ENCODE measurements at regions not wholly inside any gene's neighbourhood (a gene's known extent, or its start where the extent isn't known, plus 50 kb on each side); places are given as distances from the start of the nearest gene placed in this dataset.

DNA sequence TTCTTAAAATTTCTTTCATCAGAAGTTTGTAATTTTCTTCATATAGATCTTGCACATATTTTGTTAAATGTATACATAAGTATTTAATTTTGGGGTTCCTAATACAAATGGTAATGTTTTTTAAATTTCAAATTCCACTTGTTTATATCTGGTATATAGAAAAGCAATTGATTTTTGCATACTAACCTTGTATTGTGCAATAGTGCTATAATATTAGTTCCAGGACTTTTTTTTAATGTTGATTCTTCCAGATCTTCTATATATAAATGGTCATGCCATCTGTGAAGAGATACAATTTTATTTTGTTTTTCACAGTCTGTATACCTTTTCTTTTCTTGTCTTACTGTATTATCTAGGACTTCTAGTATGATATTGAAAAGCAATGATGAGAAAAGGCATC, 665.0 kb downstream of the OTOL1 start:
- Histone ChIP-seq H3K36me3 (ENCODE audit: insufficient read depth, low read length) (no peaks in the 10 kb centered on the region), H3K9me3 (ENCODE audit: insufficient read depth, low read depth, low read length) (no peaks in the 10 kb centered on the region), H3K4me1 (ENCODE audit: insufficient read depth, low read length) (no peaks in the 10 kb centered on the region), H3K27ac (ENCODE audit: low read depth, low read length) (no peak overlapping the region), H3K9ac (ENCODE audit: low read depth, low read length) (no peak overlapping the region), H3K27me3 (ENCODE audit: insufficient read depth, low read length) (no peaks in the 10 kb centered on the region), H3K4me3 (ENCODE audit: low read length) (no peak overlapping the region)

DNA sequence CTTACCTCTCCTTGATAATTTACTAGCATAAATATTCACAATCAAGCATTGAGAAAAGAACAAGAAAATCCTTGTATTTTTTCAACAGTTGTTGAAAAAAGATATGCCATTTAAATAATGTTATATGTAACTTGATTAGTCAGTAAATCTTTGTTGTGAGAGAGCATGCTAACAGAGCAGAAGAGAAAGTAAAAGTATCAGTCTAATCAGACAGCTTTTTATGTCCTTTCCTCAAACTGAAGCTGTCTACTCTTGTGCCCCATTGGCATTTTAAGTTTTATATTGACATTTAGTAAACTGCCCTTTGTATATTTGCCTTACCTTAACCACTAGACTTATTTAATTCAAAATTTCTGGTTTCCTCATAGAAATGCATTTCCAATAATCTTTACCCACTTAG, 668.7 kb downstream of the OTOL1 start:
- no peaks in the 10 kb centered on the region for H3K9me3 ChIP-seq (ENCODE audit: insufficient read depth, low read depth, low read length)
- H3K4me1 ChIP-seq (ENCODE audit: insufficient read depth, low read length): no peaks in the 10 kb centered on the region
- H3K4me3 ChIP-seq (ENCODE audit: low read length): no peak overlapping the region
- no peak overlapping the region for H3K27ac ChIP-seq (ENCODE audit: low read depth, low read length)
- no peaks in the 10 kb centered on the region for H3K27me3 ChIP-seq (ENCODE audit: insufficient read depth, low read length)
- no peaks in the 10 kb centered on the region for H3K36me3 ChIP-seq (ENCODE audit: insufficient read depth, low read length)
- no peak overlapping the region for H3K9ac ChIP-seq (ENCODE audit: low read depth, low read length)

DNA sequence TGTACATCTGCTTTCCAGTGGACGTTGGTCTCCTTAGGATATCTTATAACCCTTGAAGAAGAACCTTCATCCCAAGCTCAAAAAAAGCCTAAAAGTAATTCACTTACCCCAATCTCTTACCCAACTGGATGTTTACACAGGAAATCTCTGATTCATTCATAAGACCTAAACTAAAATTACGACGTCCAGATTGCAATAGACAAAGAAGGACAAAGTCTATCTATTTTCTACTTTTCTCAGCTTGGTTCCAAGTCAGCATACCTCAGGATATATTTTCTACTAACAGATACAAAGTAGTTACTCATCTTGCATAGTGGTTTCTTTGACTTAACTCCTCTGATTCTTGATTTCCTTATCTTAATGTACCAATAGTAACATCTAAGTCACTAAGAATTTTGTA, 669.9 kb downstream of the OTOL1 start:
- Histone ChIP-seq H3K9ac (ENCODE audit: low read depth, low read length) (no peak overlapping the region), H3K27me3 (ENCODE audit: insufficient read depth, low read length) (no peaks in the 10 kb centered on the region), H3K27ac (ENCODE audit: low read depth, low read length) (no peak overlapping the region), H3K9me3 (ENCODE audit: insufficient read depth, low read depth, low read length) (no peaks in the 10 kb centered on the region), H3K36me3 (ENCODE audit: insufficient read depth, low read length) (no peaks in the 10 kb centered on the region), H3K4me3 (ENCODE audit: low read length) (no peak overlapping the region), H3K4me1 (ENCODE audit: insufficient read depth, low read length) (no peaks in the 10 kb centered on the region)
- WGBS: 93% methylated on average over 3 of the region's 3 CpGs

DNA sequence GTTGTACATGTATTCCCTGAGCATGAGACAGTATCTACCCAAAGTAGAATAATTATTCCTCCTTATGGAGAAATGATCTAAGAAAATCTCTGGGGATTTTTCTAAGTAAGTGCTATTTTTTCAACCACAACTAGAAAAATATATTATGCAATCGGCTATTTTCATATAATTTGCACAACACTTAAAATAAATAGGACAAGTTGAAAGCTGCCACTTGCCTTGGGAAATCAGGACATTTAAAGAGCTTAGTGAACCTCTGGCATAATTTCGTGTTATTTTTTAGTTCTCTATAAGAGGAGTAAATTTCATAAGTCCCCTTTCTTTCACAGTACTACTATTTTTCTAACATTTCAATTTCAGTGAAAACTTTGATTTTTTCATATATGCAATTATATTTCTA, 672.1 kb downstream of the OTOL1 start:
- Histone ChIP-seq H3K9ac (ENCODE audit: low read depth, low read length) (no peak overlapping the region), H3K27ac (ENCODE audit: low read depth, low read length) (no peak overlapping the region), H3K27me3 (ENCODE audit: insufficient read depth, low read length) (no peaks in the 10 kb centered on the region), H3K4me1 (ENCODE audit: insufficient read depth, low read length) (no peaks in the 10 kb centered on the region), H3K36me3 (ENCODE audit: insufficient read depth, low read length) (no peaks in the 10 kb centered on the region), H3K9me3 (ENCODE audit: insufficient read depth, low read depth, low read length) (peaks cover 4% of the 10 kb centered on the region; the same call in 1 of the 2 replicates), H3K4me3 (ENCODE audit: low read length) (no peak overlapping the region)
- WGBS: 100% methylated on average over 1 of the region's 2 CpGs

DNA sequence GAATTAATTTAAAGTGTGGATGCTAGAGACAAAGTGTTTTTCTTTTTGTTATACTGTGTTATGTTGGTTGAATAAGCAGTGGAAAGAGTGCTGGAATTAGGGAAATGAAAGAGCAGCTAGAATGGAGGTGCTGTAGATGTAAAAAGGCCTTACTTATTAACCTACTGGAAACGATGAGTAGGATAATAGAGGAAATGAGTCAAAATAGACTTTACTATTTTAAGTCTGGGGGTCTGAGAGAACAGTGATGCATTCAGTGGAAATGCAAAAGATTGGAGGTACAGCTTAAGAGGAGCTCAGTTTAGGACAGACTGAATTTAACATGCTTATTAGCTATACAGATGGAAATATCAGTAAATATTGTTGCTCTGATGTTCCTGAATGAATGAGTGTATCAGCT, 674.0 kb downstream of the OTOL1 start:
- WGBS: 95% methylated on average over 1 of the region's 1 CpG
- Histone ChIP-seq H3K27me3 (ENCODE audit: insufficient read depth, low read length) (no peaks in the 10 kb centered on the region), H3K4me3 (ENCODE audit: low read length) (no peak overlapping the region), H3K4me1 (ENCODE audit: insufficient read depth, low read length) (no peaks in the 10 kb centered on the region), H3K27ac (ENCODE audit: low read depth, low read length) (no peak overlapping the region), H3K9me3 (ENCODE audit: insufficient read depth, low read depth, low read length) (peaks cover 4% of the 10 kb centered on the region; the same call in 1 of the 2 replicates), H3K36me3 (ENCODE audit: insufficient read depth, low read length) (no peaks in the 10 kb centered on the region), H3K9ac (ENCODE audit: low read depth, low read length) (no peak overlapping the region)

DNA sequence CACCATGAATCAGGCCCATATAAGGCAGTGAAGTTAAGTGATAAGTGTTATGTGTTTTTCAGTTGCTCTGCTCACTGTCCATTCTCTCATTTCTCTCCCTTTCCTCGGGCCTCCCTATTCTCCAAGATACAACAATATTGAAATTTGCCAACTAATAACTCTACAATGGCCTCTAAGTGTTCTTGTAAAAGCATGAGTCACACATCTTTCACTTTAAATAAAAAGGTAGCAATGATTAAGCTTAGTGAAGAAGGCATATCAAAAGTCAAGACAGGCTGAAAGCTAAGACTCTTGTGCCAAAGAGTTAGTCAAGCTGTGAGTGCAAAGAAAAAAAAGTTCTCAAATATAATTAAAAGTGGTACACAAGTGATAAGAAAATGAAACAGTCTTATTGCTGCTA, 675.4 kb downstream of the OTOL1 start:
- Histone ChIP-seq H3K27ac (ENCODE audit: low read depth, low read length) (no peak overlapping the region), H3K27me3 (ENCODE audit: insufficient read depth, low read length) (no peaks in the 10 kb centered on the region)
- 96% methylated on average over 1 of the region's 1 CpG for WGBS

DNA sequence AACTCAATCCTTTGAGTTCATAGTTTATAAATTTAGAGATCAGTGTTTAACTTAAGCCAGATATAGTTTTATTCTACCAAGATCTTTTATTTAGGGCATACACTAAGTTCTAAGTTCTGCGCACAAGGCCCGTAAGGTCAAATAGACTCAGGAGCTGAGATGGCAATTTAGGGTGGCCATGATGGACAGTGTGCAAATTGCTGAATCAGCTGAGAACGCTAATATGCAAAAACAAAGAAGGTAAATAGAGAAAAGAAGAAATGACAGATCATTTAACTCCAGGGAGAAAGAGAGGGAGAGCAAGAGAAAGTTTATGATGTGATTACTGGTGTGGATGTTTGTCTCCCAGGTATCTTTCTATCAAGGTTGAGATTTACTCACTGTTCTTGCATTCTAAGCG, 678.5 kb downstream of the OTOL1 start:
- no peak overlapping the region for H3K9ac ChIP-seq (ENCODE audit: low read depth, low read length)
- H3K27me3 ChIP-seq (ENCODE audit: insufficient read depth, low read length): no peaks in the 10 kb centered on the region
- H3K9me3 ChIP-seq (ENCODE audit: insufficient read depth, low read depth, low read length): peaks cover 4% of the 10 kb centered on the region; the same call in 1 of the 2 replicates
- no peak overlapping the region for H3K4me3 ChIP-seq (ENCODE audit: low read length)
- WGBS: 95% methylated on average over 4 of the region's 4 CpGs
- H3K27ac ChIP-seq (ENCODE audit: low read depth, low read length): no peak overlapping the region
- H3K4me1 ChIP-seq (ENCODE audit: insufficient read depth, low read length): no peaks in the 10 kb centered on the region
- no peaks in the 10 kb centered on the region for H3K36me3 ChIP-seq (ENCODE audit: insufficient read depth, low read length)

More for the DNA sequence above, 675.4 kb downstream of the OTOL1 start:
- Histone ChIP-seq H3K9me3 (ENCODE audit: insufficient read depth, low read depth, low read length) (peaks cover 4% of the 10 kb centered on the region; the same call in 1 of the 2 replicates), H3K9ac (ENCODE audit: low read depth, low read length) (no peak overlapping the region), H3K36me3 (ENCODE audit: insufficient read depth, low read length) (no peaks in the 10 kb centered on the region), H3K4me1 (ENCODE audit: insufficient read depth, low read length) (no peaks in the 10 kb centered on the region), H3K4me3 (ENCODE audit: low read length) (no peak overlapping the region)

DNA sequence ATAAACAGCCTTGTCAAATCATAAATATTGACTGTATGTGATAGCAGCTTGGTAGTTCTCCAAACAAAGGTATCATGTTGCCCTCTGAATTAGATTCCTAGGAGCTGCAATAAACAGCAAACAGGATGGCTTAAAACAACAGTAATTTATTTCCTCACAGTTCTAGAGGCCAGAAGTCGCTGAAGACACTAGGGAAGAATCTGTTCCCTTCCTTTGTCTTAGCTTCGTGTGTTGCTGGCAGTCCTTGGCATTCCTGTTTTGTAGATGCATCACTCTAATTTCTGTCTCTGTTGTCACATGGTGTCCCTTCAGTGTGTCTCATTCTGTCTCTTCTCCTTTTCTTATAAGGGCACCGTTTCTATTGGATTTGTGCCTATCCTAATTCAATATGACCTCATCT, 679.3 kb downstream of the OTOL1 start:
- 92% methylated on average over 3 of the region's 3 CpGs for WGBS
- no peaks in the 10 kb centered on the region for H3K27me3 ChIP-seq (ENCODE audit: insufficient read depth, low read length)
- no peak overlapping the region for H3K4me3 ChIP-seq (ENCODE audit: low read length)
- H3K36me3 ChIP-seq (ENCODE audit: insufficient read depth, low read length): no peaks in the 10 kb centered on the region
- H3K9me3 ChIP-seq (ENCODE audit: insufficient read depth, low read depth, low read length): peaks cover 4% of the 10 kb centered on the region; the same call in 1 of the 2 replicates
- no peaks in the 10 kb centered on the region for H3K4me1 ChIP-seq (ENCODE audit: insufficient read depth, low read length)
- H3K9ac ChIP-seq (ENCODE audit: low read depth, low read length): no peak overlapping the region
- no peak overlapping the region for H3K27ac ChIP-seq (ENCODE audit: low read depth, low read length)

DNA sequence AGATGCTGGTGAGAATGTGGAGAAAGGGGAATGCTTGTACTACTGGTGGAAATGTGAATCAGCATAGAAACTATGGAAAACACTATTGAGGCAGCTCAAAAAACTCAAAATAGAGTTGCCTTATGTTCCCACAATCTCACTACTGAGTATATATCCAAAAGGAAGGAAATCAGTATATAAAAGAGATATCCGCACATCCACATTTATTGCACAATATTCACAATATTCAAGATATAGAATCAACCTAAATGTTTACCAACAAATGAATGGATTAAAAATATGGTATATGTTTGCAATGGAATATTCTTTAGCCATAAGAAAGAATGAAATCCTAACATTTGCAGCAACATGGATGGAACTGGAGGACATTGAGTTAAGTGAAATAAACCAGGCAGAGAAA, 686.8 kb downstream of the OTOL1 start:
- Histone ChIP-seq H3K4me1 (ENCODE audit: insufficient read depth, low read length) (no peaks in the 10 kb centered on the region), H3K27me3 (ENCODE audit: insufficient read depth, low read length) (no peaks in the 10 kb centered on the region), H3K27ac (ENCODE audit: low read depth, low read length) (no peak overlapping the region), H3K36me3 (ENCODE audit: insufficient read depth, low read length) (no peaks in the 10 kb centered on the region), H3K9me3 (ENCODE audit: insufficient read depth, low read depth, low read length) (no peaks in the 10 kb centered on the region), H3K9ac (ENCODE audit: low read depth, low read length) (no peak overlapping the region), H3K4me3 (ENCODE audit: low read length) (no peak overlapping the region)
- no CpG with 5 or more reads among the region's 1 CpG for WGBS

DNA sequence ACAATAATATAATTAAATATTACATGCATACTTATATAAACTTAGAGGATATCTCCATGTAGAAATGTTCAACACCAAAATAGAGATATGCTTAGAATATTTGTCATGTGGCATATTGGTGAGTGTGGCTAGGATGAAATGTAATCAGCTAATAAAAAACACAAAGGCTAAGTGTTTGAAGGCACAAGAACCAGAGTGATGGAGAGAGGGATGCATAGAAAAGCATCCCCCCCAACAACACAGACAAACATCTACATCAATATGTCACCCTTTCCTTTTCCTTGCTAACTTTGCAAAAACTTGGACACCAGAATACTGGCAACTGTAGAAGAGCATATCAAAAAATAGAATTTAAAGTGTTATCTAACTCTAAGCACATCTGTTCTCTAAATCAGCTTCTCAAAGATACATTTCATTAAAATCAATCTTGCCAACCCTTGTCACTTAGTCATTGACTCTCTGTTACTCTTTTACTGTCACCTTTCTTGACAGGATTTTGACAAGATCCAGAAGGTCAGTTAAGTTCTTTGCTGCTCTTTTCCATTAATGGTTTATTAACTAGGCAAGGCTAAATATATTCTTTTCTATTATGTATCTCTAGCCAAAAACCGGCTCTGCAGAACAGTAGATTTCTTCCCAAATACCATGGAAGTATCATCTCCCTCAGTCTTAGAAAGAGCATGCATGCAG, 695.9 kb downstream of the OTOL1 start:
- peaks cover 17% of the 10 kb centered on the region for H3K9me3 ChIP-seq (ENCODE audit: insufficient read depth, low read depth, low read length)
- WGBS: 86% methylated on average over 1 of the region's 1 CpG
- no peaks in the 10 kb centered on the region for H3K27me3 ChIP-seq (ENCODE audit: insufficient read depth, low read length)
- H3K9ac ChIP-seq (ENCODE audit: low read depth, low read length): no peak overlapping the region
- peaks cover 10% of the 10 kb centered on the region; the same call in 1 of the 2 replicates for H3K4me1 ChIP-seq (ENCODE audit: insufficient read depth, low read length)
- H3K4me3 ChIP-seq (ENCODE audit: low read length): no peak overlapping the region
- H3K36me3 ChIP-seq (ENCODE audit: insufficient read depth, low read length): no peaks in the 10 kb centered on the region
- H3K27ac ChIP-seq (ENCODE audit: low read depth, low read length): no peak overlapping the region

DNA sequence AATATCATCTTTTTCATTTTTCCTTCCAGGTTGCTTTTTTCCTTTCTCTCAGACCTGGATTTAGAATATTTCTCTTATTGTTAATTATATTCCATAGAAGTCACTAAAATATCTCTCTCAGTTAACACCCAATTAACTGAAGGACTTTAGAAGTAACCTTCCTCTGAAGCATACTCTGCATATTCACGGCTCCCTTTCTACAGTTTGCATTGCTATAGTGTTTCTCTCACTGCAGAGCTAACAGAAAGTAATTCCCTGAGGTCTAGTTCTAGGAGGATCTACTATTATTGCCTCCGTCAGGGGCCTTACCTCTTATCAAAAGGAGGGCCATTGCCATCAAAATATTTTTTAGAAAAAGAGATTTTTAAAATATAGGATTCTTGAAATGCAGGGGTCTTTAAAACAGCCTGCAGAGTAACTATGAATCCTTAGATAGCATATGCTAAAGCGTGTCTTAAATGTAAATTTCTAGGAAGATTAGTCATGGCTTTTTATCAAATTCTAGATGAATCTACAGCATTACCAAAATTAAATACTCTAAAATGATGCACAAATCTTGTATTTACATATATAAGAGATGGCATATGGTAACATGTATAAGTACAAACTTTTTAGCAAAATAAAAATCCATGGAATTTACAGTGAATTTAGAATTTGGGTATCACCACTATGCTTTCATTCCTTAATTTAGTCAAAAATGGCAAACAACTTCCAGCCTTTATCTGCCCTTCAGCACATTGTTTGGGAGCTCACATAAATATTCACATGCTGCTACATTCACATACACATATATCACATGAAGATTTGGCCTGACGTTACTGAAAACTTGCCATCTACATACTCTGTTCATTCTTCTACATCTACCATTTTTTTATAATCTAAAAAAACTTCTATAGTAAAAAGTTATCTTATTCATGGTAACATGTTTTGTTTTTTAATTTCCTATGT, 696.8 kb downstream of the OTOL1 start:
- H3K27ac ChIP-seq (ENCODE audit: low read depth, low read length): no peak overlapping the region
- peaks cover 17% of the 10 kb centered on the region for H3K9me3 ChIP-seq (ENCODE audit: insufficient read depth, low read depth, low read length)
- no peak overlapping the region for H3K9ac ChIP-seq (ENCODE audit: low read depth, low read length)
- H3K27me3 ChIP-seq (ENCODE audit: insufficient read depth, low read length): no peaks in the 10 kb centered on the region
- peaks cover 10% of the 10 kb centered on the region; the same call in 1 of the 2 replicates for H3K4me1 ChIP-seq (ENCODE audit: insufficient read depth, low read length)
- no peak overlapping the region for H3K4me3 ChIP-seq (ENCODE audit: low read length)
- H3K36me3 ChIP-seq (ENCODE audit: insufficient read depth, low read length): no peaks in the 10 kb centered on the region
- 63% methylated on average over 3 of the region's 4 CpGs for WGBS

Measured in HUES64 (cell line).